Hindlimb muscle (tissue), 1 donor: ENCODE measurements at regions not wholly inside any gene's neighbourhood (a gene's known extent, or its start where the extent isn't known, plus 50 kb on each side); places are given as distances from the start of the nearest gene placed in this dataset.
"Not testable (repeated sequence)": the region's sequence is repeated elsewhere in the genome, so short reads cannot be mapped to it uniquely, and the experiment has no call there.

Experiments used
- DNase-seq: peaks from one replicate; pipeline ENCODE4 v3.0.0-alpha.2; 2013

DNA sequence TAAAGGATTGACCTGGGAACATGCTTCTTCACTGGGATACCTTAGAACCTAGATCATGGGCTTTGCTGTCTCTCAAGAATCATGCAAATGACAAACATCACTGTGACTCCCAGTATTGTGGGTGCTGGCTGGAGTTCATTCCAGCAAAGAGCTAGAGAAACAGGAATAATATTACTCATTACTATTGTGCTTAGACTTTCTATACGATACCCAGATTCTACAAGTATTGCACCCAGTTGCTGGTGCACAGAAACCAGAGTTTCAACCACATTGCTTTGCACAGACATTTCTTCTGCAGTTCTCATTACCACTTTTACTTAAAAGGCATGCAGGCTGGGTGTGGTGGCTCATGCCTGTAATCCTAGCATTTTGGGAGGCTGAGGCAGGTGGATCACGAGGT lies 220.4 kb upstream of the ZNF217 start:
- DNase-seq, result no peak

DNA sequence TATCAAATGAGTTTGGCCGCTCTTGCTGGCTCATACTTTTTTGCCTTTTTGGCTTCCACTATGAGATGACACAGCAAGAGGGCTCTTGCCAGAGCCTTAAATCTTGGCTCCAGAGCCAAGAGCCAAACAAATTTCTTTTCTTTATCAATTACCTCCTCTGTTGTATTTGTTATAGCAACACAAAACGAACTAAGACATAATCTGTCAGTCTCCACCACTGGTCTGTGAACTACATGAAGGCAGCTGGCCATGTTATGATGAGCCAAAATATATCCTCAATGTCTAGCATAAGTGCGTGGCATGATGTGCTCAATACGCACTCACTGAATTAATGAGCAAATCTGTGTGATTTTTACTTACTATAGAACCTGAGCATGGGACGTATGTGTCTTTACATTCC lies 220.0 kb upstream of the ZNF217 start:
- no peak for DNase-seq

DNA sequence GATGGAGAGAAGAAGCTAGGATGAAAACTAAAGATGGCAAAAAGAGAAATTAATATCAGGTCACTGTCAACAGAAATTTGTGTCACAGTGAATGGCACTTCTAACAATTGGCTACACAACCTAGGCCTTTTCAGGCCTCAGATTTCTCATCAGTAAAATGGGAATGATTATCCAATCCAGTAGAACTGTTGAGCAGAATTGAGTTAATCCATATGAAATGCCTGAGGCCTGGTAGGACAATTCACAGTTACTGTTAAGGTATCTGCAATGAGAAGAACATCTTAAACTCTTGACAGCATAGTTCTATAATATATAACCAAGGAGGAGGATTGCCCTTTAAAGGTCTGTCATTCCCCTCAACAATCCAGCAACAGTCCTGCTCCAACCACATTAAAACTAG lies 217.9 kb upstream of the ZNF217 start:
- no peak for DNase-seq

DNA sequence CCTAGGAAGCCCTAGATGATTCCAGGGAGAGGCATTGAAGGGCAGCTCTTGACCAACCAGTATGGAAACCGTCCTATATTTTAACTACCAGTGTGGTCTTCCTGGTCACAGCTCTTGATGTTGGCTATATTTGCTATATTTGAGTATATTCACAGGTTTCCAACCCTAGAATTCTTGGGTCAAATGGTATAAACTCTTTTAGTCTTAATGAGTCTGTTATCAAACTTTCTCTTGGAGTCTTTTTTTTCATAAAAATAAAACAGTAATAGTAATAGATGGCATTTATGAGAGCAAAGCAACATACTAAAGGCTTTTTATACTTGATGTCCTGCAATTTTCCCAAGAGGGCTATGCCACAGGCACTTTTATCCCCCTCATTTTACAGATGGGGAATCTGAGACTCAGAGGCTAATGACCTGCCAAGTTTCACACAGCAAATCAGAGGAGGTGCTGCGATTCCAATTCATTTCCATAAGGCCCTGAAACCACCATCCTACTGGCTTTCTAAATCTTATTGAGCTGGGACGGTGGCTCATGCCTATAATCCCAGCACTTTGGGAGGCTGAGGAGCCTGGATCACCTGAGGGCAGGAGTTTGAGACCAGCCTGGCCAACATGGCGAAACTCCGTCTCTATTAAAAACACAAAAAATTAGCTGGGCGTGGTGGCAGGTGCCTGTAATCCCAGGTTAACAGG lies 217.2 kb upstream of the ZNF217 start:
- no peak for DNase-seq

DNA sequence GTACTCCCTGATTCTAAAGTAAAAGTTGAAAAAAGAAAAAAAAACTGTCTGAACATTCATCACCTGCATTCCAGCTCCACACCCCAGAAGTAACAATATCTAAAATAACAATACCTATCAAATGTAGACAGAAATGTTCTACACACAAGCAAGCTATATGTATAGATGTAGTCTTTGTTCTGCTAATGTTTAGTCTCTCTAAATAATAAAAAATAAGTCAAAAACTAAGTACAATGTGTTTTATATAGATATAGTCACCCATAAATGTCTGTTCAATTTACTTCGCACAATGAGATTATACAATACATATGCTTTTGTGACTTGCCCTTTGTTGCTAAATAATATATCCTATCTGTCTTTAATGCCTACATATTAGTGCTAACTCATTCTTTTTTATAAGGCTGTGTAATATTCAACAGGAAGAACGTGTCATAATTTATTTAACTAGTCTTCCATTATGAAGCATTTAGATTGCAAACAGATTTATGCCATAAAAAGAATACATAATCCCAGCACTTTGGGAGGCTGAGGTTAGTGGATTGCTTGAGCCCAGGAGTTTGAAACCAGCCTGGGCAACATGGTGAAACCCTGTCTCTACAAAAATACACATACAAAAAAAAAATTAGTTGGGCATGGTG lies 216.2 kb upstream of the ZNF217 start:
- DNase-seq, result no peak

DNA sequence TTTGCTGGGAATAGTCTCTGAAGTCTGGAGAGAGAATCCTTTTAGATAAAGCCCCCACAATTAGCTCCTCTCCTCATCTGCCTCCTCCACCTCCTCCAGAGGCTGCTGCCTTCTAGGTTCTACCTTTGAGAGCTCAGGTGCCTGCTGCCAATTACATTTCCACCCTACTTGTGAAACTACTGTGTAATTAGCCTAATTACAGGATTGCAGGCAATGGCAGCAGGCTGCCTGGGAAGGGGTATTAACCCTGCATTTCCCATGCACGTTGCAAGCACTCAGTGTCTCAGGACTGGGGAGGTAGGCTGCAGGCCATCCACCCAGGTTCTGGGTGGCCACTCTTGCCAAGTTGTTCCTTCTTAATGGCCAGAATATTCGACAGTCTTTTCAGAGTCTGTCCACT lies 215.6 kb upstream of the ZNF217 start:
- no peak for DNase-seq

GRCh38 chr20:53808733-53809132 lies 215.1 kb upstream of the ZNF217 start:
- DNase-seq, result no peak

DNA sequence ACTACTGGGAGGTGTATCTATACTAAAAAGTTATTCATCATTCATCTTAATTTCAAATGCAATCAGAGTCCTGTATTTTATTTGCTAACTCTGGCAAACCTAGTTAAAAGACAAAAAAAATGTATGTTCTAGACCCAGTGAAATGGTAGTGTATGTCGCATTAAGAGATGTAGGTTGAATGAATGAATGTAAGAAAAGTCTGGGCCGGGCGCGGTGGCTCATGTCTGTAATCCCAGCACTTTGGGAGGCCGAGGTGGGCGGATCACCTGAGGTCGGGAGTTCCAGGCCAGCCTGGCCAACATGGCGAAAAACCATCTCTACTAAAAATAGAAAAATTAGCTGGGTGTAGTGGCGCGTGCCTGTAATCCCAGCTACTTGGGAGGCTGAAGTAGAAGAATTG lies 214.7 kb upstream of the ZNF217 start:
- DNase-seq, result not testable (repeated sequence)

DNA sequence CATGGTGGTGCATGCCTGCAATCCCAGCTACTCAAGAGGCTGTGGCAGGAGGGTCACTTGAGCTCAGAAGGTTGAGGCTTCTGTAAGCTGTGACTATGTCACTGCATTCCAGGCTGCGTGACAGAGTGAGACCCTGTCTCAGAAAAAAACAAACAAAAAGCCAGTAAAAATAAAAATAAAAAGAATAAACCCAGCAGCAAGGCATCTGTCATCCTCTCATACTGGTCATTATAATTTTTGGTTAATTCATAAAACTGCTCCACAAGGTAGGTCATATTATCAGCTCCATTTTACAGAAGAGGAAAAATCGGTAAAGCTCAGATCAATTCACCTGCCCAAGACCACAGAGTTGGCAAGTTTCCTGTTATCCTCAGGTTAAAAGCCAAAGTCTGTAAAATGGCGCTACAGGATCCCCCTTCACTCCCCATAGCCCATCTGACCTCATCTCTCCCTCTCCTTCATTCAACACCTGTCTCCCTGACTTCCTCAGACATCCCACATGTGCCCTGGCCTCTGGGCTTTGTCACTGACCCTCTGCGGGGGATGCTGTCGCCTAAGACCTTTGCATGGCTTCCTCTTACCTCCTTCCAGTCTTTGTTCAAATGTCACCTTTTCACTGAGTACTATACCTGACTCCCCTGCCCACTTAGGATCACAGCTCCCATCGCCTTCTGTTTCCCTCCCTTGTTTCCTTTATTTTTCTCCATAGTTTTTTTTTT lies 213.2 kb upstream of the ZNF217 start:
- DNase-seq, result no peak

DNA sequence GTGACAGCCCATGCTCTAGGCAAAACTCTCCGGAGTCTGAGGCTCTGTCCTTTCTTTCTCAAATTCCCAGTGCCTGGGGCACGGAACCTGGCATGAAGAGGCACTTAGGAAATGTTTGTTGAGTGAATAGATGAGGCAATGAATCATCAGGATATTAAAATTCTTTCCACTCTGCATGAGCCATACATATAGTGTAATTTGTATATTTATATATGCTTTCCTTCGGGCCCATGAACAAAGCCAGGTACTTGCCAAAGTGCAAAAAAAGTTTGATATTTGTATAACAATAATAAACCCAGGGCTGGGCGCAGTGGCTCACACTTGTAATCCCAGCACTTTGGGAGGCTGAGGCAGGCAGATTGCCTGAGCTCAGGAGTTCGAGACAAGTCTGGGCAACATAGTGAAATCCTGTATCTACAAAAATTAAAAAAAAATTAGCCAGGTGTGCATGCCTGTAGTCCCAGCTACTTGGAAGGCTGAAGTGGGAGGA lies 212.3 kb upstream of the ZNF217 start:
- DNase-seq, result no peak

- DNase-seq, result no peak
Measured at GRCh38 chr20:53804920-53805894, 211.6 kb upstream of the ZNF217 start.

DNA sequence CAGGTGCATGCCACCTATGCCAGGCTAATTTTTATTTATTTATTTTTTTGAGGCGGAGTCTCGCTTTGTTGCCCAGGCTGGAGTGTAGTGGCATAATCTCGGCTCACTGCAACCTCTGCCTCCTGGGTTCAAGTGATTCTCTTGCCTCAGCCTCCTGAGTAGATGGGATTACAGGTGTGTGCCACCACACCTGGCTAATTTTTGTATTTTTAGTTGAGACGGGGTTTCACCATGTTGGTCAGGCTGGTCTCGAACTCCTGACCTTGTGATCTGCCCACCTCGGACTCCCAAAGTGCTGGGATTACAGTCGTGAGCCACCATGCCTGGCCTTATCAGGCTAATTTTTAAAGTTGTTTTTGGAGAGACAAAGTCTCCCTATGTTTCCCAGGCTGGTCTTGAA lies 210.7 kb upstream of the ZNF217 start:
- not testable (repeated sequence) for DNase-seq

DNA sequence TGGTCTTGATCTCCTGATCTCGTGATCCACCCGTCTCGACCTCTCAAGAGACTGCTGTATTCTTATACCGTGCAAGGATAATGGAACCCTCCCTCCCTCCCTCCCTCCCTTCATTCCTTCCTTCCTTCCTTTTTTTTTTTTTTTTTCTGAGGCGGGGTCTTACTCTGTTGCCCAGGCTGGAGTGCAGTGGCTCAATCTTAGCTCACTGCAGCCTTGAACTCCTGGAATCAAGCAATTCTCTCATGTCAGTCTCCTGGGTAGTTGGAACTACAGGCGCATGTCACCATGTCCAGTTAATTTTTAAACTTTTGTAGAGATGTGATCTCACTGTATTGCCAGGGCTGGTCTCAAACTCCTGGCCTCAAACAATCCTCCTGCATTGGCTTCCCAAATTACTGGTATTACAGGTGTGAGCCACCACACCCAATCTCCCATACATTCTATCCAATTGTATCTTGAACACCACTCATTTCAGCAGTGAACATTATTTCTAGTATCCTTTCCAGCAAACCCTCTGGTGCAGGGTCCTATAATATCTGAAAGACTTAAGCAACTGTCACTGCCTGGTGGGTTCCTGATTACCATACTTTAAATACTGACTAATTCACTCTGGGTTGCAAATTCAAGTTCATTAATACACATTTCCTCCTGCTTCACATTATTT lies 210.0 kb upstream of the ZNF217 start:
- DNase-seq, result no peak

GRCh38 chr20:53801609-53802370 lies 208.2 kb upstream of the ZNF217 start:
- DNase-seq, result no peak

- DNase-seq, result no peak
Measured at GRCh38 chr20:53800883-53801604, 207.4 kb upstream of the ZNF217 start.

- DNase-seq, result no peak
Measured at GRCh38 chr20:53800418-53800817, 206.8 kb upstream of the ZNF217 start.

DNA sequence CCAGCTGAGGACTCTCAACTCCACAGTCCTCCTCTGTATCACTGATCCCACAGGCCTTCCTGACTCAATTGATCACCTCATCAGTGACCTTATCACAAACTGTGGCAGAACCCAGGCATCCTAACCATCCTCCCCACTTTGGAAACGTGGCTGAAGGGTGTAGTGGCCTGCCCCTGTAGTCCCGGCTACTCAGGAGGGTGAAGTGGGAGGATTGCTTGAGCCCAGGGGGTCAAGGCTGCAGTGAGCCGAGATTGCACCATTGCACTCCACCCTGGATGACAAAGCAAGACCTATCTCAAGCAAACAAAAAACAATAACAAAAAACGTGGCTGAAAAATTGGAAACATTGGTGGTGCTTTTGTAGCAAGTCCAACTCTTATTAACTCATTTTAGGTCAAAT lies 203.4 kb upstream of the ZNF217 start:
- no peak for DNase-seq

DNA sequence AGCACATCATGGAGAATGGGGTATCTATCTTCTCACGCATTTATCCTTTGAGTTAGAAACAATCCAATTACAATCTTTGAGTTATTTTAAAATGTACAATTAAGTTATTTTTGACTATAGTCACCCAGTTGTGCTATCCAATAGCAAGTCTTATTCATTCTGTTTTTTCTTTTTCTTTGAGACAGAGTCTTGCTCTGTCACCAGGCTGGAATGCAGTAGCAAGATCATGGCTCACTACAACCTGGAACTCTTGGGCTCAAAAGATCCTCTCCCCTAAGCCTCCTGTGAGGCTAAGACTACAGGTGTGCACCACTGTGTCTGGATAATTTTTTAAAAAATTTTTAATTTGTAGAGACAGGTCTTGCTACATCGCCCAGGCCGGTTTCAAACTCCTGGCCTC lies 201.5 kb upstream of the ZNF217 start:
- DNase-seq, result no peak

DNA sequence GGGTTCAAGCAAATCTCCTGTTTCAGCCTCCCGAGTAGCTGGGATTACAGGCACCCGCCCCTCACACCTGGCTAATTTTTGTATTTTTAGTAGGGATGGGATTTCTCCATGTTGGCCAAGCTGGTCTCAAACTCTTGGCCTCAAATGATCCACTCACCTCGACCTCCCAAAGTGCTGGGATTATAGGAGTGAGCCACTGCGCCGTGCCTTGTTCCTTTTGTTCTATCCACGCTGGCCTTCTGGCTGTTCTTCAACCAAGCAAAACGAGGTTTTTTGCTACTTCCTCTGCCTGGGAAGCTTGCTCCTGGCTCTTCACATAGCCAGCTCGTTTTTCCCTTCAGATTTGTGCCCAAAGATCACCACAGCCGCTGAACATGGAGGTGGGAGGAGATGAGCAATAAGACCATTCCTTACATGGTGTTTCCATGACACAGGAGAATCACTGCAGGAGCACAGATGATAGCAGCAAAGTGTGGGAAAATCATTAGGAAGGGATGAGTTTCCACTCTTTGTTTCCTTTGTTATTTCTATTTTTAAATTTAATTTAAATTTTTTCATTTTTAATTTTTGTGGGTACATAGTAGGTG lies 201.0 kb upstream of the ZNF217 start:
- no peak for DNase-seq

DNA sequence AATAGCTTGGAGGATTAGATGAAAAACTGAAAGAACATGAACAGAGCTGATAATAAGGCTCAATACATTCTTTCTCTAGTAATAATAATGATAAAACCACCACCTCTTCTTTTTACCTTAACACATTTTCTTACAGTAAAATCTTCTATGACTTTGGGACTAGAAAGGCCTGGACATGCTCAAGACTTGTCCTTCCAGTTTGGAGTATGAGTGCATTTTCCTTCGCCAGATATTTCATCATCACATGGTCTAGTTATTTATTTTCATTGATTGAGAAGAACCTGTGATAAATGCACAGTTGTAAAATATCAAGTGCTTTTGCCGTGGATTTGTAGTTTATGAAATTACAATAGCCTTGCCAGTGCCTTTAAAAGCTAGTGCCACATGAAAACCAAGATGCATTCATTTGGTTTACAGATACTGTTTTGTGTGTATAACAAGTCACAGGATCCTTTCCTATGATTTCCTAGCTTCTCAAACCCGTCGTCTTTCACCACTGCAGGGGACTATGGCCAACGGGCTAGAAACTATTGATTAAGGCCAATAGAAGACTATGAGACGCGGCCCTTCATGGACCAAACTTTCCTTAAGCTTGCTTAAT lies 200.2 kb upstream of the ZNF217 start:
- no peak for DNase-seq
